ENCODE measurements at regions not wholly inside any gene's neighbourhood (a gene's known extent, or its start where the extent isn't known, plus 50 kb on each side); places are given as distances from the start of the nearest gene placed in this dataset.

DNA sequence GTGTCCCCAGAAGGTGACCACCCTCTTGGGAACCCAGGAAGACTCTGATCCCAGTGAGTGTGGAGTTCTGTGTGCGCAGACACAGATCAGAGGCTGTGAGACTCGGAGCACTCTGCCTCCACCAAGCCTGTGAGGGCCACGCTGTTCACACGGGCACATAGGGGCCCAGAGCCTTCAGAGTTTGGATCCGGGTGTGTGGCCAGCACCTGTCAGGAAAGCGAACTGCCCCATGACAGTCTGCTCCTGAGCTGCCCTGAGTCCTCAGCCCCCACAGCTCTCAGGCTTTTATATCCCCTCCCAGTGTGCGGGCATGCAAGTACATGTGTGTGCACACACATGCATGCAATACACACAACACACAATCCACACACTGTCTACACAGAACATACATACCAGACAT lies 161.8 kb upstream of the IRX2 start:
- TF ChIP-seq, protein P1, sequence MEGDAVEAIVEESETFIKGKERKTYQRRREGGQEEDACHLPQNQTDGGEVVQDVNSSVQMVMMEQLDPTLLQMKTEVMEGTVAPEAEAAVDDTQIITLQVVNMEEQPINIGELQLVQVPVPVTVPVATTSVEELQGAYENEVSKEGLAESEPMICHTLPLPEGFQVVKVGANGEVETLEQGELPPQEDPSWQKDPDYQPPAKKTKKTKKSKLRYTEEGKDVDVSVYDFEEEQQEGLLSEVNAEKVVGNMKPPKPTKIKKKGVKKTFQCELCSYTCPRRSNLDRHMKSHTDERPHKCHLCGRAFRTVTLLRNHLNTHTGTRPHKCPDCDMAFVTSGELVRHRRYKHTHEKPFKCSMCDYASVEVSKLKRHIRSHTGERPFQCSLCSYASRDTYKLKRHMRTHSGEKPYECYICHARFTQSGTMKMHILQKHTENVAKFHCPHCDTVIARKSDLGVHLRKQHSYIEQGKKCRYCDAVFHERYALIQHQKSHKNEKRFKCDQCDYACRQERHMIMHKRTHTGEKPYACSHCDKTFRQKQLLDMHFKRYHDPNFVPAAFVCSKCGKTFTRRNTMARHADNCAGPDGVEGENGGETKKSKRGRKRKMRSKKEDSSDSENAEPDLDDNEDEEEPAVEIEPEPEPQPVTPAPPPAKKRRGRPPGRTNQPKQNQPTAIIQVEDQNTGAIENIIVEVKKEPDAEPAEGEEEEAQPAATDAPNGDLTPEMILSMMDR (IDR thresholded peaks at IDR 0.05; ENCODE audit: low read depth, low read length, missing control alignments), result no peak
- no peak for DNase-seq (ENCODE audit: low read depth)
- no peak overlapping the region for H3K4me3 ChIP-seq (ENCODE audit: low read depth, low read length)
- in situ Hi-C loops (cut with HindIII; ENCODE audit: low sequenced_read_pairs), result no loop called here

DNA sequence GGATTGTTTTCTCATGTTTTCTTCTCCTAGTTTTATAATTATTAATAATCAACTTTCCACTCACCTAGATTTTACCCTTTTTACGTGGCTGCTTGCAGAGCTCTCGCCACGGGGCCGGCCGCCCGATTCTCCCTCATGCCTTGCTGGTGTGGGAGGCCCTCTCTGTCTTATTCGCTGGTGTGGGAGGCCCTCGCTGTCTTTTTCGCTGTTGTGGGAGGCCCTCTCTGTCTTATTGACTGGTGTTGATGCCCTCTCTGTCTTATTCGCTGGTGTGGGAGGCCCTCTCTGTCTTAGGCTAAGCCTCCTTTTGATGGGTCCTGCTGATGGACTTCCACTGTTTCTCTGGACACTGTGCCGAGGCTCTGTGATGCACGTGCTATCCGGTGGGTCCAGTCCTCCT lies 161.3 kb upstream of the IRX2 start:
- TF ChIP-seq, protein P1 (IDR thresholded peaks at IDR 0.05; ENCODE audit: low read depth, low read length, missing control alignments), result no peak
- in situ Hi-C loops (cut with HindIII; ENCODE audit: low sequenced_read_pairs), result no loop called here
- DNase-seq (ENCODE audit: low read depth), result no peak
- no peak overlapping the region for H3K4me3 ChIP-seq (ENCODE audit: low read depth, low read length)

DNA sequence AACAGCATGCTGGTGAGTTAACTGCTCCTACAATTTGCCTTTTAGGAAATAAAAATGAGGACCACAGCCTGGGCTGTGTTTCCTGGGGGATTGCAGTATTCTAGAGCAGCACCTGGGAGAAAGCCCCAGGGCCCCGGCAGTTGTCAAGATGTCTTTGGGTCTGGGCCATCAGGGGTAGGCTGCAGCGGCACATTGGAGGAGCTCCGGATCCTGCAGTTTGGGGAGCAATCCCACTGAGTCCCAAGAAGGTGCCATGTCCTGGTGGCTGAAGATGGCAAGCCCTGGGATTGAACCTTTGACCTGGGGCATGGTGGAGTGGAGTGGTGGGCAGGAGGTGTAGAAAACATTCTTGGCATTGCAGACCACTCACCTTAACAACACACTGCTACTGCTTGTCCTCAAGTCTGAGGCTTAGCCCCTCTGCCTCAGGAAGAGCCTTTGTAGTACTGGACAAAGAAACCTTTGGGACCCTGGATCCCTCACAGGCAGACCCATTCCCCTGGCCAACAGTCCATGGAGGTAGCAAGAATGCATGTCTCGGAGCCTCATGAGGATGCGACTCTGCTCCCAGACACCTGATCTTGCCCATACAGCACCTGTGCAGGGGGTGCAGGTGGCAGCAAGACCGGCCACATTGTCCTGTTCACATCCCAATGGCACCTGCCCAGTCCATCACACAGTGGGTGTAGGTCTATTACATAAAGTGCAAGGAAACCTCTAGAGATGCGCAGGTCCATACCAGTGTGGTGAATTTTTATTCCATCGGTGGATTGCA lies 159.1 kb upstream of the IRX2 start:
- no peak for DNase-seq (ENCODE audit: low read depth)
- H3K4me3 ChIP-seq (ENCODE audit: low read depth, low read length), result no peak overlapping the region
- TF ChIP-seq, protein P1 (IDR thresholded peaks at IDR 0.05; ENCODE audit: low read depth, low read length, missing control alignments), result no peak
- in situ Hi-C loops (cut with HindIII; ENCODE audit: low sequenced_read_pairs), result no loop called here

DNA sequence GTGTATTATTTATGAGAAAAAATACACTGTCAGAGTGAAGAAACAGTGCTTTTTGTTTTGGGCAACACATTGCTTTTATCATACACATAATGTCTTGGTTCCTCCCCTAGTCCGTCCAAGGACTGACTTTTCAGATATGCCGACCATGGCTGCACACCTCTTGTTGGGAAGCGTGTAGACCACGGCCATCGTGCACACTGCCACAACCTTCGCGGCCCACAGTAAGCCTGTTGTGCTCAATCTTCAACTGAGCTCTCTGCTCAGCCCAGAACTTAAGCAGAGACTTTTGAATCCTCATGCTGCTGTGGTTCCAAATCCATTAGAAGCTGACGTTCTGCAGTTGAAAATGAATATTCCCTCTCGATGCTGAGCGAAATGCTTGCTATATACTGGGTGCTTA lies 157.6 kb upstream of the IRX2 start:
- H3K4me3 ChIP-seq (ENCODE audit: low read depth, low read length), result no peak overlapping the region
- in situ Hi-C loops (cut with HindIII; ENCODE audit: low sequenced_read_pairs), result no loop called here
- DNase-seq (ENCODE audit: low read depth), result no peak
- TF ChIP-seq, protein P1 (IDR thresholded peaks at IDR 0.05; ENCODE audit: low read depth, low read length, missing control alignments), result no peak

DNA sequence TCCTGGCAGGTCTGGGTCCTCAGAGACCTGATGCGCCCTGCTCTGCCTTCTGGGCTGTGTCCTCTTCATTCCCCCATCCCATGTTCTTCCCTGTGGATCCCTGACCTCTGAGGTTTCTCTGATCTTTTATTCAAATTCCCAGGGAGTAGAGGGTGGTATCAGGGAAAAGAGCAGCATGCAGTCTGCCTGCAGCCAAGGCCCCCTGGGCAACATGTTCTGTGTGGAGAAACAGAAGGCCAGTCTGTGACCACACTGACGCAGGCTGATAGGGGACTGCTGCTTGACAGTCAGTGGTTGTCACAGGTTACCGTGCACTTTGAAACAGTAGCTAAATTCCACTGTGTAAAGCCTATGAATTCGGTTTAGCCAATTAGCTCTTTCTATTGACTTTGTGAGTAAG lies 156.6 kb upstream of the IRX2 start:
- H3K4me3 ChIP-seq (ENCODE audit: low read depth, low read length), result no peak overlapping the region
- in situ Hi-C loops (cut with HindIII; ENCODE audit: low sequenced_read_pairs), result no loop called here
- TF ChIP-seq, protein P1 (IDR thresholded peaks at IDR 0.05; ENCODE audit: low read depth, low read length, missing control alignments), result no peak
- no peak for DNase-seq (ENCODE audit: low read depth)

DNA sequence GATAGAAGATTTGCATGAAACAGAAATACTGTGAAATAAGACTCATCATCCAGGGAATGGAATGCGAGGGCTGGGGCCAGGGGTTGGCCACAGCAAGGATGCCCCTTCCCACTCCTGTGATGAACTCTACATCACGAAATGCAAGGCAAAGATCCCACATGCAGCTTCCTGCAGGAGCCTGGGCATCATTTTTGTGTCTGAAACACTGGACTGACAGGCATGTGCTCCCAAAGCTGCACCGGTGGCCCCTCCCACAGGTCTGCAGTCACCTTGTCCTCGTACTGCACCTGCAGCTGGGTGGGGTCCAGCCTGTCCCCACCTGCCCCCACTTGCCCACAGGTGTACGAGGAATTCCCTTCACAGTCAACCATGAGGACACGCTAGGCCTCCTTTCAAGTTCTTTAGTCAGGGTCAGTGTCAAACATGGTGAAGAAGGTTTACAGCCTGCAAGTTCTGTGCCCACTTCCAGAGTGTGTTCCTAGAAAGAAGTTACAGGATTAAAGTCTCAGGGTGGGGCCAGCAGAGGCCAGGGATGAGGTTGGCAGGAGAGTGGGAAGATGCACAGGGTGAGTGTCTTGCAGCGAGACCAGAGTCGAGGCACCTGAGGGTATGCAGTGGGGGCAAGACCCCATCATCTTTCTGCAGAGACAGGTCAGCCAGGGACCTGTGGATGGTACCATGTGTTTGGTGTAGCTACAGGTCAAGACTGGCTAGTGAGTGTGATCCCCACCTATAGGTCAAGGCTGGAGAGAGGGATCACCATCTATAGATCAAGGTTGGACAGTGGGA lies 155.0 kb upstream of the IRX2 start:
- in situ Hi-C loops (cut with HindIII; ENCODE audit: low sequenced_read_pairs), result no loop called here
- H3K4me3 ChIP-seq (ENCODE audit: low read depth, low read length), result no peak overlapping the region
- no peak for DNase-seq (ENCODE audit: low read depth)
- TF ChIP-seq, protein P1 (IDR thresholded peaks at IDR 0.05; ENCODE audit: low read depth, low read length, missing control alignments), result no peak

Measured in astrocyte of the cerebellum (primary cell).